Mucosa of descending colon (tissue), 3 donors: ENCODE measurements at regions not wholly inside any gene's neighbourhood (a gene's known extent, or its start where the extent isn't known, plus 50 kb on each side); places are given as distances from the start of the nearest gene placed in this dataset.

Source experiments
- ATAC-seq: fragments of 200-7000 bp; cut with Tn5 transposase; one replicate; pipeline ENCODE4 v1.9.1; 2020; ENCODE audit warnings: mild to moderate bottlenecking, moderate library complexity
- DNase-seq, 3 donors: peaks; one replicate each; pipeline ENCODE4 v3.0.0-alpha.2; 2020
- H3K36me3 ChIP-seq: fragments of 200-600 bp; one replicate; pipeline ENCODE4 v1.8.0; 2021; ENCODE audit warnings: low read depth, mild to moderate bottlenecking
- H3K4me1 ChIP-seq: fragments of 200-600 bp; one replicate; pipeline ENCODE4 v1.8.0; 2021; ENCODE audit warnings: low read depth, mild to moderate bottlenecking
- H3K4me3 ChIP-seq: fragments of 200-600 bp; one replicate; pipeline ENCODE4 v1.8.0; 2021; ENCODE audit warnings: mild to moderate bottlenecking
- H3K9me3 ChIP-seq: fragments of 200-600 bp; one replicate; pipeline ENCODE4 v1.8.0; 2021; ENCODE audit warnings: mild to moderate bottlenecking
- intact Hi-C, 2 donors: fragments of 100-400 bp; cut with DNase I in 1 of 2; cut with micrococcal nuclease in 1 of 2; formaldehyde crosslinking; loops; one replicate each; pipeline versions ENCODE4 v1.11.0 to v1.11.1; 2022; cut with DNase I, micrococcal nuclease
- TF ChIP-seq, protein P1 (sequence below): fragments of 200-600 bp; IDR thresholded peaks from one replicate; pipeline ENCODE4 v1.8.0; 2022; ENCODE audit warnings: antibody characterized with exemption, mild to moderate bottlenecking
- donor health status: DM: no; HTN: no; CAD: no; lungs with moderate emphysema.
- donor health status: DM: no; HTN: no; CAD: no.
- donor health status: DM: no; HTN: yes; CAD: no.

DNA sequence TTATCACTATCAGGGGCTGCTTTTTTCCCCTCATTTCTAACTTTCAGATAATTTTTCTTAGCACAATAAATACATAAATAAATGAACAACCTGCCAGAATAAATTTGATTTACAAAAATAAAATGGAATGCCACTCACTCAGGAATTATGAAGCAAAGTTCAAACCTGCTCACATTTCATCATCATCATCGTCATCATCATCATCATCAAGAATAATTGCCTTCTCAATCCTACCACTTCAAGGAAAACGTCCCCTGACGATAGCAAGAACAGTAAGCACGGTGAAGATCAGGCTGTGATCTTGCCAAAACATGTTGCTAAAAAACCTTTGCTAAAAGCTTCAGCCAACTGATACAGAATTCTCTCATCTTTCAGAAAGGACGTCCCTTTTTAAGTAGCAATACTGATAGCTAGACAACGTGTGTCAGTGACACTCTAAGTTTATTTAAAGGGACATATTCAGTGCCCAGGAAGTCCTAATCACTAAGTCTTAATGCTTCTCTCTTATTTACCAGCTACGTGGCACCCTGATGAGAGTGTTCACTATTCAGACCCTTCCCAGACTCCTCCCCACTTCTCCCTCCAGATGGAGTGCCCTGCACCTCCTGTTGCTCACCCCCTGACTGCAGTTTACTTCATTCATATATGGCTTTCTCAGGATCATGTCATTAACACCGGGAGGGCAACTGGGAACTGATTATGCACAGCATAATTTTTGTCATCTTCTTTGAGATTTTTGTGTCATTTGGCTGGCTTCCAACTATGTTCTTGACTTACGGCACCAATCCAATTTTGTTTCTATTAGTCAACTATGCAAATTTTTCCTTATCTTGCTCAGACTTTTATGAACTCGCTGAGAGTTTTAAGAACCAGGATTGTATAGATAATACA is 200.1 kb upstream of the GUCY1A2 start:
- no peak for ATAC-seq
- TF ChIP-seq, protein P1, sequence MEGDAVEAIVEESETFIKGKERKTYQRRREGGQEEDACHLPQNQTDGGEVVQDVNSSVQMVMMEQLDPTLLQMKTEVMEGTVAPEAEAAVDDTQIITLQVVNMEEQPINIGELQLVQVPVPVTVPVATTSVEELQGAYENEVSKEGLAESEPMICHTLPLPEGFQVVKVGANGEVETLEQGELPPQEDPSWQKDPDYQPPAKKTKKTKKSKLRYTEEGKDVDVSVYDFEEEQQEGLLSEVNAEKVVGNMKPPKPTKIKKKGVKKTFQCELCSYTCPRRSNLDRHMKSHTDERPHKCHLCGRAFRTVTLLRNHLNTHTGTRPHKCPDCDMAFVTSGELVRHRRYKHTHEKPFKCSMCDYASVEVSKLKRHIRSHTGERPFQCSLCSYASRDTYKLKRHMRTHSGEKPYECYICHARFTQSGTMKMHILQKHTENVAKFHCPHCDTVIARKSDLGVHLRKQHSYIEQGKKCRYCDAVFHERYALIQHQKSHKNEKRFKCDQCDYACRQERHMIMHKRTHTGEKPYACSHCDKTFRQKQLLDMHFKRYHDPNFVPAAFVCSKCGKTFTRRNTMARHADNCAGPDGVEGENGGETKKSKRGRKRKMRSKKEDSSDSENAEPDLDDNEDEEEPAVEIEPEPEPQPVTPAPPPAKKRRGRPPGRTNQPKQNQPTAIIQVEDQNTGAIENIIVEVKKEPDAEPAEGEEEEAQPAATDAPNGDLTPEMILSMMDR: no peak
- Histone ChIP-seq H3K4me3 (no peak overlapping the region), H3K36me3 (no peaks in the 10 kb centered on the region), H3K4me1 (no peaks in the 10 kb centered on the region), H3K9me3 (no peaks in the 10 kb centered on the region)
- DNase-seq: no peak
- intact Hi-C loops: no loop called here

DNA sequence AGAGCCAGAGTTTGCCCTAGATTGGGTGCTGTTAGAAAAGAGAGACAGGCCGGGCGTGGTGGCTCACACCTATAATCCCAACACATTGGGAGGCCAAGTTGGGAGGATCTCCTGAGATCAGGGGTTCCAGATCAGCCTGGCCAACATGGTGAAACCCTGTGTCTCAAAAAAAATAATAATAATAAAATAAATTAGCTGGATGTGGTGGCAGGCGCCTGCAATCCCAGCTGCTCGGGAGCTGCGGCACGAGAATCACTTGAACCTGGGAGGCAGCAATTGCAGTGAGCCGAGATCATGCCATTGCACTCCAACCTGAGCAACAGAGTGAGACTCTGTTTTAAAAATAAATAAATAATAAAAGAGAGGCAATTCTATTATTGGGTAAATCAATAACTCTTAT is 199.2 kb upstream of the GUCY1A2 start:
- intact Hi-C loops: no loop called here
- no peaks in the 10 kb centered on the region for H3K36me3 ChIP-seq
- no peak overlapping the region for H3K4me3 ChIP-seq
- no peak for DNase-seq
- TF ChIP-seq, protein P1: no peak
- H3K9me3 ChIP-seq: no peaks in the 10 kb centered on the region
- ATAC-seq: no peak
- no peaks in the 10 kb centered on the region for H3K4me1 ChIP-seq

DNA sequence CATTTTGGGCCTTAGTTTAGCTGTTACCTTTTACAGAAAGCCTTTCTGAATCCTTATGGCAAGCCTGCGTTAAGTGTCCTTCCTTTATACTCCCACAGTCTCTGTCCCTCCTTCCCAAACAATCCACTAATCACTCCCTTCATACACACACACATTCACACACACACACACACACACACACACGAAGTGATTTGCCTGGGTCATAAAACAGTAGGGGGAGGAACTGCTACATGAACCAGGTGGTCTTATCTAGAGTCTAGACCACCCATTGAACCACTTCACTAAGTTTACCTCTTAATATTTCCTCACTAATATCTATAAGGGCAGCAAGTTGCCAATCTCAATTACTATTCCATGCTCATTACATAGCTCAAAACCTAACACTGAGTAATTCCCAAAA is 196.7 kb upstream of the GUCY1A2 start:
- H3K4me1 ChIP-seq: no peaks in the 10 kb centered on the region
- no peaks in the 10 kb centered on the region for H3K9me3 ChIP-seq
- TF ChIP-seq, protein P1: no peak
- H3K4me3 ChIP-seq: no peak overlapping the region
- H3K36me3 ChIP-seq: no peaks in the 10 kb centered on the region
- ATAC-seq: no peak
- DNase-seq: no peak
- intact Hi-C loops: no loop called here

DNA sequence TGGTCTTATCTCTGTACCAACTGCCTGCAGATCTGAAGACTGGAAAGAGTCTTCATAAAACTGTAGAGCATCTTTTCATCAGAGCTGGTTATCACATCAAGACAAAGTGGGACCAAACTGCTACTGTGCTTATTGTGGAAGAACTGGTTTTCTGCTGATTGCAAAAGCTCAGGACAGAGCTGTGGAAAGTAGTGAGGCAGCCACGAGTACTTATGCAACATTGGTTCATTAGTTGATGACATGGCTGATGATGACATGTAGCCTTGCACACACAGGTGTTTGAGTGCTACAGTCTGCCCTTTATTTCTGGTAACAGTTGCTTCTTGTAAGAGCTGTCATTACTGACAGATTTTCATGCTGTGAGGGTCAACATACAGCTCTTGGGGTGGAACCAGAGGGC is 185.4 kb upstream of the GUCY1A2 start:
- DNase-seq (no peak), ATAC-seq (no peak)
- TF ChIP-seq, protein P1: no peak
- H3K9me3 ChIP-seq: peaks cover 2% of the 10 kb centered on the region
- no peaks in the 10 kb centered on the region for H3K36me3 ChIP-seq
- H3K4me1 ChIP-seq: no peaks in the 10 kb centered on the region
- H3K4me3 ChIP-seq: no peak overlapping the region
- intact Hi-C loops: no loop called here

DNA sequence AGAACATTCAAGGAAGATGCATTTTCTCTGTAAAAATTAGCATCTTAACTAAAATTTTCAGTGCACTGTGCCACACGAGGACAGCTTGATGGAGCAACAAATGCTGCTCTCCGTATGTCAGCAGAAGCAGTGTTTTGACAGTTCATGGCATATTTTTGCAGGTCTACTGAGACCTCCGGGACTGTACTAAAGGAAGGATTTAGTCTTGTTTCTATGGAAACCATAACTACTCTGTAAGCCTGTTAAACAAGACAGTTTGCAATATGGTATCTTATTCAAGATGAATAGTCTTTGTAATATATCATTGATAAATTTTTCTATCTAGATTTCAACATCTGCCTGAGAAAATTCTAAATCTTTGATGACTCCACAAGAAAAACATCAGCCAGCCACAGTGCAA is 184.0 kb upstream of the GUCY1A2 start:
- Histone ChIP-seq H3K4me1 (no peaks in the 10 kb centered on the region), H3K9me3 (peaks cover under 1% of the 10 kb centered on the region), H3K4me3 (no peak overlapping the region), H3K36me3 (no peaks in the 10 kb centered on the region)
- ATAC-seq (no peak), DNase-seq (no peak)
- intact Hi-C loops: no loop called here
- TF ChIP-seq, protein P1: no peak
